HCT116 (cell line): ENCODE measurements at regions not wholly inside any gene's neighbourhood (a gene's known extent, or its start where the extent isn't known, plus 50 kb on each side); places are given as distances from the start of the nearest gene placed in this dataset.

Experiments
- ATF3 ChIP-seq: IDR thresholded peaks from 2 replicates; pipeline ENCODE4 v1.6.1; 2012
- CEBPB ChIP-seq: IDR thresholded peaks from 2 replicates; pipeline ENCODE4 v1.6.1; 2012; ENCODE audit warnings: low read depth
- CTCF ChIP-seq, 3 experiments: fragments of 200-600 bp in 1 of 3; sonication (generic) in 1 of 3; IDR thresholded peaks in 2 of 3; conservative IDR thresholded peaks in 1 of 3; 2 replicates each; pipeline ENCODE4 v1.5.1; 2012 to 2017; ENCODE audit warnings: low read depth in 2 of 3, low read length in 2 of 3, antibody characterized with exemption in 1 of 3, borderline replicate concordance in 1 of 3, control low read depth in 1 of 3, mild to moderate bottlenecking in 1 of 3, mixed read lengths in 1 of 3, mixed run types in 1 of 3, moderate library complexity in 1 of 3; ENCODE audit not compliant: insufficient read depth in 1 of 3
- EZH2 ChIP-seq: fragments of 200-600 bp; sonication (generic); IDR thresholded peaks from 2 replicates; pipeline ENCODE4 v1.6.1; 2017; ENCODE audit warnings: antibody characterized with exemption, mixed run types
- JUND ChIP-seq: IDR thresholded peaks from 2 replicates; pipeline ENCODE4 v1.6.1; 2012
- MAX ChIP-seq: IDR thresholded peaks from 2 replicates; pipeline ENCODE4 v1.6.1; 2012
- POLR2A ChIP-seq: IDR thresholded peaks from 2 replicates; pipeline ENCODE4 v1.7.0; 2011; ENCODE audit warnings: borderline replicate concordance; ENCODE audit not compliant: insufficient read depth, insufficient read length; ENCODE audit errors: extremely low read depth
- POLR2AphosphoS5 ChIP-seq: IDR thresholded peaks from 2 replicates; pipeline ENCODE4 v1.6.1; 2011; ENCODE audit warnings: mild to moderate bottlenecking, low read depth, low read length, moderate library complexity
- SP1 ChIP-seq: IDR thresholded peaks from 2 replicates; pipeline ENCODE4 v1.6.1; 2012; ENCODE audit warnings: low read depth
- TCF7L2 ChIP-seq: IDR thresholded peaks from 2 replicates; pipeline ENCODE4 v1.7.0; 2011; ENCODE audit warnings: borderline replicate concordance, inconsistent platforms; ENCODE audit not compliant: insufficient read depth, insufficient read length; ENCODE audit errors: extremely low read depth

- TF ChIP-seq CTCF (IDR thresholded peaks at IDR 0.05 in 2 of 3, conservative IDR thresholded peaks at IDR 0.05 in 1 of 3; ENCODE audit: borderline replicate concordance in 1 of 3, insufficient read depth in 1 of 3, low read depth in 2 of 3, low read length in 2 of 3) (no peak), EZH2 (no peak), ATF3 (no peak), POLR2A (no peak), JUND (no peak), MAX (no peak), CEBPB (no peak), TCF7L2 (no peak), SP1 (no peak), POLR2AphosphoS5 (no peak)
Observed at GRCh38 chr3:177424521-177424920, 227.2 kb upstream of the TBL1XR1 start.
